Activated CD4-positive, alpha-beta T cell treated with anti-CD3 and anti-CD28 coated beads, Interleukin-2, Interleukin-4, amounts not matched to agents 100 ng/mL and 50 ng/mL, durations not matched to agents 16 hours and 8 hours (primary cell): ENCODE measurements at regions not wholly inside any gene's neighbourhood (a gene's known extent, or its start where the extent isn't known, plus 50 kb on each side); places are given as distances from the start of the nearest gene placed in this dataset.
A peak's percentile ranks its signal among the peaks of the same experiment; 100 is the strongest.
"Not testable (repeated sequence)": the region's sequence is repeated elsewhere in the genome, so short reads cannot be mapped to it uniquely, and the experiment has no call there.

Experiments used
- DNase-seq: peaks from one replicate; pipeline ENCODE4 v3.0.0-alpha.2; 2020; ENCODE audit warnings: low spot score

GRCh38 chr12:114616081-114616480, 67.9 kb downstream of the TBX3 start:
- no peak for DNase-seq

- no peak for DNase-seq
These were observed 69.9 kb downstream of the TBX3 start for GRCh38 chr12:114614040-114614439.

GRCh38 chr12:114612062-114612461, 71.9 kb downstream of the TBX3 start:
- no peak for DNase-seq

- DNase-seq, result no peak
These were observed 72.6 kb downstream of the TBX3 start for GRCh38 chr12:114611145-114612018.

GRCh38 chr12:114608509-114608908, 75.5 kb downstream of the TBX3 start:
- no peak for DNase-seq

GRCh38 chr12:114605918-114606317, 78.1 kb downstream of the TBX3 start:
- DNase-seq, result no peak

GRCh38 chr12:114604606-114605005, 79.4 kb downstream of the TBX3 start:
- no peak for DNase-seq

GRCh38 chr12:114600584-114600983, 83.4 kb downstream of the TBX3 start:
- DNase-seq, result not testable (repeated sequence)

- DNase-seq, result no peak
These were observed 85.9 kb downstream of the TBX3 start for GRCh38 chr12:114598111-114598510.

GRCh38 chr12:114592946-114593345, 91.0 kb downstream of the TBX3 start:
- DNase-seq, result no peak

GRCh38 chr12:114588061-114588460, 95.9 kb downstream of the TBX3 start:
- DNase-seq, result no peak

- DNase-seq, result no peak
These were observed 103.7 kb downstream of the TBX3 start for GRCh38 chr12:114580306-114580705.

GRCh38 chr12:114579389-114579788, 104.6 kb downstream of the TBX3 start:
- DNase-seq, result no peak

- DNase-seq, result no peak
These were observed 121.3 kb downstream of the TBX3 start for GRCh38 chr12:114562654-114563053.

GRCh38 chr12:114555451-114555850, 128.5 kb downstream of the TBX3 start:
- no peak for DNase-seq

GRCh38 chr12:114547636-114548035, 136.3 kb downstream of the TBX3 start:
- no peak for DNase-seq

GRCh38 chr12:114530417-114530816, 124.5 kb upstream of the TBX5 start:
- no peak for DNase-seq

- DNase-seq, result no peak
These were observed 124.0 kb upstream of the TBX5 start for GRCh38 chr12:114529966-114530365.

GRCh38 chr12:114528766-114529165, 122.8 kb upstream of the TBX5 start:
- no peak for DNase-seq

- not testable (repeated sequence) for DNase-seq
These were observed 115.2 kb upstream of the TBX5 start for GRCh38 chr12:114521160-114521559.

GRCh38 chr12:114512351-114512750, 106.4 kb upstream of the TBX5 start:
- no peak for DNase-seq

GRCh38 chr12:114508529-114509129, 102.7 kb upstream of the TBX5 start:
- DNase-seq, result peak; percentile 67

- DNase-seq, result no peak
These were observed 100.7 kb upstream of the TBX5 start for GRCh38 chr12:114506651-114507050.

- DNase-seq, result no peak
These were observed 98.4 kb upstream of the TBX5 start for GRCh38 chr12:114504311-114504710.
